ENCODE measurements at regions not wholly inside any gene's neighbourhood (a gene's known extent, or its start where the extent isn't known, plus 50 kb on each side); places are given as distances from the start of the nearest gene placed in this dataset.
"Not testable (repeated sequence)": the region's sequence is repeated elsewhere in the genome, so short reads cannot be mapped to it uniquely, and the experiment has no call there.

GRCh38 chr5:57745700-57746651, 263.4 kb upstream of the ACTBL2 start:
- TF ChIP-seq CTCF (IDR thresholded peaks at IDR 0.05; ENCODE audit: extremely low read depth, missing control alignments) = no peak
- DNase-seq (ENCODE audit: low spot score) = no peak

GRCh38 chr5:57745029-57745428, 262.4 kb upstream of the ACTBL2 start:
- no peak for TF ChIP-seq CTCF (IDR thresholded peaks at IDR 0.05; ENCODE audit: extremely low read depth, missing control alignments)

GRCh38 chr5:57741336-57741735, 258.7 kb upstream of the ACTBL2 start:
- no peak for DNase-seq (ENCODE audit: low spot score)
- TF ChIP-seq CTCF (IDR thresholded peaks at IDR 0.05; ENCODE audit: extremely low read depth, missing control alignments) = no peak

More at GRCh38 chr5:57745029-57745428, 262.4 kb upstream of the ACTBL2 start:
- no peak for DNase-seq (ENCODE audit: low spot score)

- no peak for DNase-seq (ENCODE audit: low spot score)
- TF ChIP-seq CTCF (IDR thresholded peaks at IDR 0.05; ENCODE audit: extremely low read depth, missing control alignments) = no peak
Measured at GRCh38 chr5:57738787-57739186, 256.2 kb upstream of the ACTBL2 start.

- no peak for TF ChIP-seq CTCF (IDR thresholded peaks at IDR 0.05; ENCODE audit: extremely low read depth, missing control alignments)
- no peak for DNase-seq (ENCODE audit: low spot score)
Measured at GRCh38 chr5:57738301-57738700, 255.7 kb upstream of the ACTBL2 start.

GRCh38 chr5:57736716-57737115, 254.1 kb upstream of the ACTBL2 start:
- TF ChIP-seq CTCF (IDR thresholded peaks at IDR 0.05; ENCODE audit: extremely low read depth, missing control alignments) = no peak
- DNase-seq (ENCODE audit: low spot score) = no peak

GRCh38 chr5:57735279-57736153, 252.9 kb upstream of the ACTBL2 start:
- not testable (repeated sequence) for DNase-seq (ENCODE audit: low spot score)

All from GM20000 (cell line).